ELF-1 (cell line): ENCODE measurements at regions not wholly inside any gene's neighbourhood (a gene's known extent, or its start where the extent isn't known, plus 50 kb on each side); places are given as distances from the start of the nearest gene placed in this dataset.
"Not testable (repeated sequence)": the region's sequence is repeated elsewhere in the genome, so short reads cannot be mapped to it uniquely, and the experiment has no call there.

Experiments
- DNase-seq: peaks from one replicate; pipeline ENCODE4 v3.0.0-alpha.2; 2016; ENCODE audit warnings: low read depth, low spot score

GRCh38 chr1:47593598-47594285, 155.9 kb downstream of the FOXD2 start:
- DNase-seq = no peak

DNA sequence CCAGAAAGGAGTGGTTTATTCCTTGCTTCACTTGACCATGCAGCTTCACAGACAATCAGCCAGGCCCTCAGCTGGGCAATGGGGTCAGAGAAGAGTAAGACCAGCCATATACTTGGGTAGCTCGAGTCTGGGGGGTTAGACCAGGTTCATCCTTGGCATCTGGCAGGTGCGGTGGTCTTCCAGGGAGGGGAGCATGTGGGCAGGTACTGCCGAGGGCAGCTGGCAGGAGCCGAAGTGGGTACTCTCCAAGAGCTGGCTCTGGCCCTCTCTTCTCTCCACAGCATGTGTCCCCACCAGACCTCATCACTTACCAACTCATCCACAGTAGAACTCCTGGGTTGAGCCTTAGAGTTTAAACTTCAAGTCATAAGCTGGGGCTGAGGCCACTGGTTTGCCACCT, 156.8 kb downstream of the FOXD2 start:
- no peak for DNase-seq

DNA sequence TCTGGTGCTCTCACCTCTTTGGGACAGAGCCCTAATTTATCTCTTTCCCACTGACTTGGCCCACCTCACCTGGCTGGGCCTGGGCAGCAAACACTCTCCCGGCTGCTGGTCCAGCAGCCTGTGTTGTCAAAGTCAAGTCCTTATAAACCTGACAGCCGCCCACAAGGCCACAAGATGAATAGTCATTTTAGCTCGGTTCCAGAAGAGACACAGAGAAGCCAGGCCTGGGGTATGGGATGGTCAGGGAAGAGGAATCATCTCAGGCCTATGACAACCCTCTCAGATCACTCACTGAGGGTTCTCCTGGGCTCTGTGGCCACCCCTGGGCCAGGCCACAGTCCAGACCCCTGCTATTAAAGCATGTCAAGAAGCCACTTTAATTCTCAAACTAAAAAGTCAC, 158.5 kb downstream of the FOXD2 start:
- DNase-seq = no peak

GRCh38 chr1:47598357-47598756, 160.5 kb downstream of the FOXD2 start:
- DNase-seq = peak; percentile 34

GRCh38 chr1:47599777-47600176, 161.9 kb downstream of the FOXD2 start:
- DNase-seq = no peak

DNA sequence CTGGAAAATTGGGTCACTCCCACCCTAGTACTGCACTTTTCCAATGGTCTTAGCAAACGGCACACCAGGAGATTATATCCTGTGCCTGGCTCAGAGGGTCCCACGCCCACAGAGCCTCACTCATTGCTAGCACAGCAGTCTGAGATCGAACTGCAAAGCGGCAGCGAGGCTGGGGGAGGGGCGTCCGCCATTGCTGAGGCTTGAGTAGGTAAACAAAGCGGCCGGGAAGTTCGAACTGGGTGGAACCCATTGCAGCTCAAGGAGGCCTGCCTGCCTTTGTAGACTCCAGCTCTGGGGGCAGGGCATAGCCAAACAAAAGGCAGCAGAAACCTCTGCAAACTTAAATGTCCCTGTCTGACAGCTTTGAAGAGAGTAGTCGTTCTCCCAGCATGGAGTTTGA, 164.6 kb downstream of the FOXD2 start:
- not testable (repeated sequence) for DNase-seq

GRCh38 chr1:47604869-47605268, 167.0 kb downstream of the FOXD2 start:
- DNase-seq = not testable (repeated sequence)

- DNase-seq = no peak
Measured at GRCh38 chr1:47608296-47608875, 170.5 kb downstream of the FOXD2 start.

DNA sequence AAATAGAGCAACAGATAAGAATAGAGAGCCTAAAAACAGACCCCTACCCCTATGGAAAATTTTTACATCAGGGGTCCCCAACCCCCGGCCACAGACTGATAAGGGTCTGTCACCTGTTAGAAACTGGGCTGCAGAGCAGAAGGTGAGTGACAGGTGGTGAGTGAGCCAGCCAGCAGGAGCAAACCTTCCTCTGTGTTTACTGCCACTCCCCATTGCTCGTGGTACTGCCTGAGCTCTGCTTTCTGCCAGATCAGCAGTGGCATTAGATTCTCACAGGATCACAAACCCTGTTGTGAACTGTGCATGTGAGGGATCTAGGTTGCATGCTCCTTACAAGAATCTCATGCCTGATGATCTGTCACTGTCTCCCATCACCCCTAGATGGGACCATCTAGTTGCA, 174.1 kb downstream of the FOXD2 start:
- no peak for DNase-seq

DNA sequence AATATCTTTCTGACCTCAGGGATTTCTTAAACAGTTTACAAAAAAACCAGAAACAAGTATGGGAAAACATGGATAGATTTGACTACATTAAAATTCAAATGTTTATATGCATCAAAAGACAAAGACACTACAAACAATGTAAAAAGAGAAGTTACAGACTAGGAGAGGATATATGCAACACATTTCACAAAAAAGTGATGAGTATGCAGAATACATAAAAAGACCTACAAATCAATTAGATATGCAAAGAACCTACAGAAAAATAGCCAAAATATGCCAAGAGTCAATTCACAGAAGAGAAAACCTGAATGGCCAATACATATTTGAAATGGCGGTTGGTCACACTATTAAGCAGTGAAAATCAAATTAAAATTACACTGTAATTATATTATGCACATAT, 175.0 kb downstream of the FOXD2 start:
- no peak for DNase-seq

DNA sequence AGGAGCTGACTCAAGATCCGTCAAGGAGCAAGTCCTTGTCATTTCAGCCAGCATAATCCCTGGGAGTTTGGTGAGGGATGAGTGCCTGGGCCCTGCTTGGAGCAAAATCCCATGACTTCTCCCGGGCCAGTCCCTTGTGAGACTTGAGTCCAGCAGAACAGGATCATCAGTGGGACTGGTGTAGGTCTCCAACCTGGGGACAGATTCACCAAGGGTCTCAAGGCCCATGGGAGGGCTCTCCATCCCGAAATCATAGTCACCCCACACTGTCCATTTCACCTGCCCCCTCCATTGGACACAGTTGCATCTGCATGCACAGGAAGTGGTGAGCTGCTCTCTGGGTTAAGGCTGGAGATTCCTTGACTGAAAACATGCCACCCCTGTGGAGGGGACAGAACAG, 178.2 kb downstream of the FOXD2 start:
- no peak for DNase-seq

GRCh38 chr1:47616906-47617305, 179.1 kb downstream of the FOXD2 start:
- no peak for DNase-seq

- no peak for DNase-seq
Measured at GRCh38 chr1:47617381-47618221, 179.8 kb downstream of the FOXD2 start.

DNA sequence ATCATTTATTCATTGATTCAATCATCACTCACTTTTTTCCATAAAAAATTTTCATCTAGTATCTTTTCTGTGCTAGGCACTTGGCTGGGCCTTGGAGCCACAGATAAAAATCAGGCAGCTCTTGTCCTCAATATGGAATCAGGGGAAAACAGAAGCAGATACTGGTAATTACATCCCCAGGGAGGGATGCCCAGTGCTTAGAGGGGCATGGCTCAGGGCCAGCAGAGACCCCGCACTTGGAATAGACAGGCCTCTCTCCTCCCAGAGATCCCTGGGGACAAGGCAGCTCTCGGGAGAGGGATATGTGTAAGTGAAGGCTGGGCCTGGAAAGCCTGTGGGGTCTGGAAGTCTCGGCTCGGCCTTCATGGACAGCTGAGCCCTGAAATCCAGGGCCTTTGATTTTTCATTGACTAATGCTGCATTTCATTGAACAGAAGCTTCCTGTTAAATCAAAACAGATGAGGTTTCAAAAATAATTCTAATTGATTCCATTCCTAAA, 180.4 kb downstream of the FOXD2 start:
- DNase-seq = no peak

GRCh38 chr1:47618830-47619229, 181.0 kb downstream of the FOXD2 start:
- DNase-seq = peak; percentile 62

DNA sequence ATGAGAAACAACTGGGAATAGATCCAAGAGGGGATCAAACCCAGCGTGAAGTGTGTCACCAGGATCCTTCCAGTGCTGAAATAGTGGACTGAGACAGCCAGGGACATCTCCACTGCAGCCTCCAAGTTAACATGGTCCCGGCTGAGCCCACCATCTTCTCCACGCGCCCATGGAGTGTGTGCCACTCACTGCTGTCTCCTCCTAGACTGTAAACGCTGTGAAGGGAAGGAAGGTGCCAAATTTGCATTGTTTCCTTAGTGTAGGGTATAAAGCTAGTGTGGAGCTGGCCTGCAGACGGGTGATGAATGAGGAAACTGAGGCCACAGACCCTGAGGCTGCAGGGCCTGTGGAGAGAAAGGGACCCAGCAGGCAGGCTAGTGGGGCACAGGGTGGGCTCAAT, 183.6 kb downstream of the FOXD2 start:
- no peak for DNase-seq

DNA sequence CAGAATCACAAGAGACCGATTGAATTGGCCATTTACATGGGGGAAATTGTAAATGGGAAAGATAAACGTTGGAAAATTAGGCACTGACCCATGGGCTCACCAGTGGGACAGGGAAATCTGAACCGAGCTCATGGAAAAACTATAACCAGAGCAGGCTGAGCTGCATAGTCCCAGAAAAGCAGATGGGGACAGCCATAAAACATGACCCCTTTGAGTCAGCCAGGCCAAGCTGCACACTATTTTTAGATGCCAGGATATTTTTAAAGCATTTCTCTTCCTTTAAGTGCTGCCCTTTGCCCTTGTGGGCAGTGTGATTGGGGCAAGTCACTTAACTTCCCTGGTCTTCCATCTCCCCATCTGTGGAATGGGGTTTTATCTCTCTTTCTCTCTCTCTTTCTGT, 184.1 kb downstream of the FOXD2 start:
- no peak for DNase-seq

GRCh38 chr1:47622776-47623556, 185.1 kb downstream of the FOXD2 start:
- DNase-seq = no peak

GRCh38 chr1:47623557-47623940, 185.7 kb downstream of the FOXD2 start:
- DNase-seq = no peak

DNA sequence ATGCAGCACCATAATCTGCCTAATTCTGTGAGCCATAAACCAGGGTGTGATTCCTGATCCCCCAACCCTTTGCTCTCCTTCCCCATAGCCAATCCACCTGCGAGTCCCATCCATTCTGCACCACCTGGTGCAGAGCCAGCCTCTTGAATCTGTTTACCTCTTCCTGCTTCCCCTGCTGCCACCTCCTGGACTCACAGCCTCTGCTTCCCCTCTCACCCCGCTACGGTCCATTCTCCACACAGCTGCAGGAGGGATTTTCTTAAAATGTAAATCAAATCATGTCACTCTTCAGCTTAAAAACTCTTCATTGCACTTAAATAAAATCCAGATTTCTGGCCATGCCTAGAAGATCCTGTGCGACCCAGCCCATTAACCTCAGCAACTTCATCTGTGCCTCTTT, 186.7 kb downstream of the FOXD2 start:
- peak; percentile 76 for DNase-seq

- DNase-seq = no peak
Measured at GRCh38 chr1:47627016-47627415, 189.2 kb downstream of the FOXD2 start.
